MM.1S (cell line): ENCODE measurements at regions not wholly inside any gene's neighbourhood (a gene's known extent, or its start where the extent isn't known, plus 50 kb on each side); places are given as distances from the start of the nearest gene placed in this dataset.

Experiments
- EZH2 ChIP-seq: fragments of 300-600 bp; sonication (generic); optimal IDR thresholded peaks from 2 replicates; pipeline ENCODE3; 2017; ENCODE audit warnings: low read depth, mild to moderate bottlenecking, antibody characterized with exemption, low read length, mixed read lengths
- EZH2phosphoT487 ChIP-seq: fragments of 300-600 bp; sonication (generic); IDR thresholded peaks from 2 replicates; pipeline ENCODE4 v1.6.1; 2018; ENCODE audit warnings: antibody characterized with exemption, low read length
- TF ChIP-seq, protein P1 (sequence below): fragments of 300-600 bp; sonication (generic); IDR thresholded peaks from 2 replicates; pipeline ENCODE4 v1.5.1; 2016; ENCODE audit warnings: antibody characterized with exemption, low read length, mixed read lengths

DNA sequence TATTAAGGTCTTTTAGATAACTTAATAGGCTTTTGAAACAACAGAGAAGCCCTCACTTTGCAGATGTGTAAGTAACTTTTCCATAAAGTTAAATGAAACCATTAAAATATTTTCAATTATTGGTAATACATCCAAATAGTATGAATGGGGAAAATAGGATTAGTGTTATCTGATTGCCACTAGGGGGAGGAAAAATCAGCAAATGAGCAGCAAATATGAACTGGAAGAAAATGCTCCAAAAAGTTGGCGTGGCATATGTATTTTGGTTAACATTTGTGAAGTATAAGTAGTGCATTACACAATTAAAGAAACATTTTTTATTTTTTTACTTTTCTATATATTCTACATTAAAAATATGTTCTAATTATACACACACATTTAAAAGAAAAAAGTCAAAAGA is 259.8 kb upstream of the ANO5 start:
- TF ChIP-seq, protein P1, sequence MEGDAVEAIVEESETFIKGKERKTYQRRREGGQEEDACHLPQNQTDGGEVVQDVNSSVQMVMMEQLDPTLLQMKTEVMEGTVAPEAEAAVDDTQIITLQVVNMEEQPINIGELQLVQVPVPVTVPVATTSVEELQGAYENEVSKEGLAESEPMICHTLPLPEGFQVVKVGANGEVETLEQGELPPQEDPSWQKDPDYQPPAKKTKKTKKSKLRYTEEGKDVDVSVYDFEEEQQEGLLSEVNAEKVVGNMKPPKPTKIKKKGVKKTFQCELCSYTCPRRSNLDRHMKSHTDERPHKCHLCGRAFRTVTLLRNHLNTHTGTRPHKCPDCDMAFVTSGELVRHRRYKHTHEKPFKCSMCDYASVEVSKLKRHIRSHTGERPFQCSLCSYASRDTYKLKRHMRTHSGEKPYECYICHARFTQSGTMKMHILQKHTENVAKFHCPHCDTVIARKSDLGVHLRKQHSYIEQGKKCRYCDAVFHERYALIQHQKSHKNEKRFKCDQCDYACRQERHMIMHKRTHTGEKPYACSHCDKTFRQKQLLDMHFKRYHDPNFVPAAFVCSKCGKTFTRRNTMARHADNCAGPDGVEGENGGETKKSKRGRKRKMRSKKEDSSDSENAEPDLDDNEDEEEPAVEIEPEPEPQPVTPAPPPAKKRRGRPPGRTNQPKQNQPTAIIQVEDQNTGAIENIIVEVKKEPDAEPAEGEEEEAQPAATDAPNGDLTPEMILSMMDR, result peak; percentile 38
- TF ChIP-seq EZH2 (no peak), EZH2phosphoT487 (no peak)
